LNCAP (cell line): ENCODE measurements at regions not wholly inside any gene's neighbourhood (a gene's known extent, or its start where the extent isn't known, plus 50 kb on each side); places are given as distances from the start of the nearest gene placed in this dataset.

Source experiments
- TF ChIP-seq, protein P1 (sequence below): fragments of 450-650 bp; IDR thresholded peaks from 2 replicates; pipeline ENCODE4 v1.5.1; 2017; ENCODE audit warnings: mild to moderate bottlenecking

DNA sequence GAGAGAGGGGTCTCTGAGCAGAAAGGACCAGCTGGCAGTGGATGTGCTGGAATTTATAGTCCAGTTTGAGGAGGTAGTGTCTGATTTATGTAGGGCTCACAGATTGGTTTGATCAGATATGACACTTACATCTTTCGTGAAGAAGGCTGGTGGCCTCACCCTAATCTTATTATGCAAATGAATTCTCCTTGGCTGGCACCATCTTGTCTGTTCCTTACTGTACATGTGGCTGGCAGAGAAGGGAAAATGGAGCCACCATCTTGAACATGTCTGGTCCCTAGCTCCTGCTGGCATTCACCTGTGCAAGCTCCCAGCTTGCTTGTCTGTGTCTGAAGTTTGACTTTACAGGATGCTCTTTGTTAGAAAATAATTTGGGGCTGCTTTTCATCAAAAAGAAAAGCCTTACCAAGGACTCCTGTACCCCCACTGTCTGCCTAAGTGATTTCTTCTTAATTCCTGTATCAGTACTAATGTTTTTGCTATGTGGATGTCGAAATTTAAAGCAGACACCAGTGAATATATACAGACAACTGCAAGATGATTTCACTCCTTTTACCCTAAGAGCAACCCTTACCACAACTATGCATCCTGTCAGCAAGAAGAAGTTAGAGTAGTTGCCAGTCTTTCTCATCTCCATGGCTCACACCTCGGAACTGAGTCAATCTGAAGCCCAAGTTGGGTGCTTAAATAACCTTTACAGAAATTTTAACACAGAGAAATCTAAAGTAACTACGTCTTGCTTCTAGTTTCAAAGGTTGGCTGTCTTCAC, 322.0 kb upstream of the SEMA3D start:
- TF ChIP-seq, protein P1, sequence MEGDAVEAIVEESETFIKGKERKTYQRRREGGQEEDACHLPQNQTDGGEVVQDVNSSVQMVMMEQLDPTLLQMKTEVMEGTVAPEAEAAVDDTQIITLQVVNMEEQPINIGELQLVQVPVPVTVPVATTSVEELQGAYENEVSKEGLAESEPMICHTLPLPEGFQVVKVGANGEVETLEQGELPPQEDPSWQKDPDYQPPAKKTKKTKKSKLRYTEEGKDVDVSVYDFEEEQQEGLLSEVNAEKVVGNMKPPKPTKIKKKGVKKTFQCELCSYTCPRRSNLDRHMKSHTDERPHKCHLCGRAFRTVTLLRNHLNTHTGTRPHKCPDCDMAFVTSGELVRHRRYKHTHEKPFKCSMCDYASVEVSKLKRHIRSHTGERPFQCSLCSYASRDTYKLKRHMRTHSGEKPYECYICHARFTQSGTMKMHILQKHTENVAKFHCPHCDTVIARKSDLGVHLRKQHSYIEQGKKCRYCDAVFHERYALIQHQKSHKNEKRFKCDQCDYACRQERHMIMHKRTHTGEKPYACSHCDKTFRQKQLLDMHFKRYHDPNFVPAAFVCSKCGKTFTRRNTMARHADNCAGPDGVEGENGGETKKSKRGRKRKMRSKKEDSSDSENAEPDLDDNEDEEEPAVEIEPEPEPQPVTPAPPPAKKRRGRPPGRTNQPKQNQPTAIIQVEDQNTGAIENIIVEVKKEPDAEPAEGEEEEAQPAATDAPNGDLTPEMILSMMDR: no peak

DNA sequence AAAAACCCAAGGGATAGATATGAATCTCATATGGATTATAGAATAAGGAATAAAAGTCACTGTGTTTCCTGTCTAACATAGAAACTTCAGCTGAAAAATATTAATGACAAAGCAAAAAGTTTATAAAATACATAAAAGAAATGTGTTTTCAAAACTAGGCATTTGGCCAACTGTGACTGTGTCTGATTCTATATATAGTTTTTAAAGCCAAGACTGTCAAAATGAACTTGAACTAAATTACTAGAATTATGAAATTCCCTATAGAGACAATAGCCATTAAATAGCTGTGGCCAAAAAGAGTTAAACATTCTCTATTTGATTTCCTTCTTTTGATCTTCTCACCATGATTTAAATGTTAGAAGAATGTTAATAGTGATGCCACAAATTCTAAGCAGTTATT, 311.2 kb upstream of the SEMA3D start:
- TF ChIP-seq, protein P1: no peak

DNA sequence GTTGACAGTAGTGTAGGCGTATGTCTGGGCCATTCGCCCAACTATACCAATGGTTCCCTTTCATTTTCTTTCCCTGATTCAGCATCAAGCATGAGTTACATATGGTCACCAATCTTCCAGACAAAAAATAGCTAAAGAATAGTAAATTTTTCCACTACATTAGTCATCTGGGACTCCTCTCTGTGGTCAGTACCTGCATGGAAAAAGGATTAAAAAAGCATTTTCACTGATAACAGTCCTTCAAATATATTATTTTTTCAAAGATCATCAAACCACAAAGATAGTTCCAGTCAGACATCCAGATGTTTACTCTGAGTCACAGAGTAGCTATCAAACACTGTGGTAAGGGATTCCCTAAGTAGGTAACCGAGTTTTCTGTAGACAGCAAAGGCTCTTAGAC, 302.6 kb upstream of the SEMA3D start:
- TF ChIP-seq, protein P1: no peak

DNA sequence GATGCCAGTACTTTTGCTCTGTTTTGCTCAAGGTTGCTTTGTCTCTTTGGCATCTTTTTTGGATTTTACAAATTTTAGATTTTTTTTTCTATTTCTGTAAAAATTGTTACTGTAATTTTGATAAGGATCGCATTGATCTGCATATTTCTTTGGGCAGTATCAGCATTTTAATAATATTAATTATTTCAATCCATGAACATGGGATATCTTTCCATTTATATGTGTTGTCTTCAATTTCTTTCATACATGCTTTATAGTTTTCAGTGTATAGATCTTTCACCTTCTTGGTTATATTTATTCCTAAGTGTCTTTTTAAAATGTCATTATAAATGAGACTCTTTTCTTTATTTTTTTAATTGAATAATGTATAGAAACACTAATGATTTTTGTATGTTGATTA, 301.6 kb upstream of the SEMA3D start:
- TF ChIP-seq, protein P1: no peak

DNA sequence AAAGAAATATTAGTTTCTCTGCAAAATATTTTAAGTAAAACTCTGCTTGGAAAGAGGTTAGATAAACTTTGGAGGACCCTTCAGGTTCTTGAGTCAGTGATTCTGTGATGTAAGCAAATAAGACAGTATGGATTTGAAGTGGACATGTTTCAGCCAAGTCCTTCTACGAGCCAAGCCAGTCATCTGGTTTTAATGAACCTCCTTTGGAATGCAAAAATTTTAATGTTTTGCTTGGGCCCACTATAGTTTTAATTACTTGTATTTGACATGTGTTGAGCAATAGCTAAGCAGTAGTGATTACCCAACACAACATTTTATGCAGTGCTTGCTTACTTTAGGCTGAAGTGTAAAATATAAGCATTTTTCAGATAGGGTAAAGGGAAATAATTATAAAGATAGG, 296.3 kb upstream of the SEMA3D start:
- TF ChIP-seq, protein P1: no peak

DNA sequence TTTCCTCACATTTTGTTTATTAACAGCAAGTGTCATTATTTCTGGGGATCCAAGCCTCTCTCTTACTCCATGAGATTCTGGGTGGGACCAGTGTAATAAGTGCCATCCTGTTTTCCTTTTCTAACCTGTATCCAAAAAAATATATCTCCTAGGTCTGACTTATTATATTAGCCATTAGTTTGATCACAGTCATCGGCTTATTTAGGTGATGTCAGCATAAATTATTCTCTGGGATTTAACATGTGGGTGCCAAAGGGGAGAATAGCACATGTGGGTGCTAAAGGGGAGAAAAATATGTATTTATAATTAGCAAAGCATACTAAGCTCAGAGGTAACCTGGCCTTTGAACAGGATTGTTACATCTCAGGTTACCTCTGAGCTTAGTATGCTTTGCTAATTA, 293.8 kb upstream of the SEMA3D start:
- TF ChIP-seq, protein P1: no peak

DNA sequence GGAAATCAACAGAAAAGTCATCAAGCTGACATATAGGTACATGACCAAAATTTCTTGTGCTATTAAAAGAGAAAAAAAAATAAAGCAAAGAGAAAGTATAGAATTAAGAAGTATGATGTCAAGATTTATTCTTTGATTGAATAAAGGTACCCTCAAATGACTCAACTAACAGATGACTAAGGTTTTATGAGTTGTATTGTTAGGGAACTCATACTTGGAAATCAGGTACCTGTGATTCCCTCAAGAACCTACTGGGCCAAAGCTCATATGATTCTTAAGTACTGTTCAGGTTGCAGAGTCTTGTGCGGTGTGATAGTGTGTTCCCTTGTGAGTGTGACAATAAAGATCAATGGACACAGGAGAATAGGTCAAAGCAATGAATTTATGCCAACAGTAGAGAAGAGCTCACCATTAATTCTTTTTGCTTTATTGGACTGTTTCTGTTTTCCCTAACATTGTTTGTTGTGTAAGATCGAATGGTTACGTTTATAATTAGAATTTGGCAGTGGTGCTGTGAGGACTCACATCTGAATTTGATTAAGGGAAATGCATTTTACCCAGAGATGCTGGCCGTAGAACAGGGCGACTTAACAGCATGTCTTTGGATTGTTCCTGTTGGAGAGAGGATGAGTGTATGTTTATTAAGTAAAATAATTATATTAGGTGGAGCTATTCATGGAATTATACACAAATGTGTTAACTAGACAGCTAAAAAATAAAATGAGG, 293.2 kb upstream of the SEMA3D start:
- TF ChIP-seq, protein P1: no peak
